ENCODE measurements at regions not wholly inside any gene's neighbourhood (a gene's known extent, or its start where the extent isn't known, plus 50 kb on each side); places are given as distances from the start of the nearest gene placed in this dataset.

DNA sequence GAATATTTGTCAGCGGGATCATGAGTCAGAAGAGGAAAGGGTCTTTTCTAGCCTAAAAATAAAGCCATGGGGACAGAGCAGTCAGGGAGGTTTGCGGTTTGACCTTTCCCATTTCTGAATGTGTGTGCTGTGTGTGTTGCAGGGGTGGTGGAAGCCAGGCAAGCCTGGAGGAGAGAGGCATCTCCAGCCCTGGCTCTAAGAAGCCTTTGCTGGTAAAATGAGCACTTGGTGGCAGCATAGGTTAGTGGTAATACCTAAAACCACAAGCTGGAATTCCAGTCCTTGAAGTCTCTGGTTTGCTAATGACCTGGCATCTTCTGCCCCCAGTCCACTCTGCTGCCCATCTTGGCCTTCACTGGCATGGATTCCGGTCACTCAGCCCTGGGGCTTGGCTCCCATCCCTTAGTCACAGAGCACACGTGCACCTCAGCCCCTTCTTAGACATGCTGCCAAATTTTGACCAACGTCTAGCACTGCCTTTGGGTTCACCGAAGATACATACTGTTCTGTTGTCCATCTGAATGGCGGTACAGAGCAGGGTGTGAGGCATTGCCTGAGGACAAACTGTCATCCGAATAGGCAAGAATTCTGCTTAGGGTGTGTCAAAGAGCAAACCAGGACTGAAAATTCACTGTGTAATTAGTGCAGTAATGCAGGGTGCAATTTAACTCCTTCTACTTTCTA, 52.7 kb downstream of the KCNA5 start:
- H3K4me1 ChIP-seq: no peaks in the 10 kb centered on the region
- H3K9me3 ChIP-seq: no peaks in the 10 kb centered on the region
- H3K27ac ChIP-seq: no peak overlapping the region
- no peak for DNase-seq (ENCODE audit: low spot score in 2 of 2)
- peak in 1 of 3 experiments; percentile 24 for TF ChIP-seq CTCF (IDR thresholded peaks at IDR 0.05)
- intact Hi-C loops (cut with DNase I): no loop called here
- no peak overlapping the region for H3K4me3 ChIP-seq
- no peaks in the 10 kb centered on the region for H3K27me3 ChIP-seq
- no peaks in the 10 kb centered on the region for H3K36me3 ChIP-seq

DNA sequence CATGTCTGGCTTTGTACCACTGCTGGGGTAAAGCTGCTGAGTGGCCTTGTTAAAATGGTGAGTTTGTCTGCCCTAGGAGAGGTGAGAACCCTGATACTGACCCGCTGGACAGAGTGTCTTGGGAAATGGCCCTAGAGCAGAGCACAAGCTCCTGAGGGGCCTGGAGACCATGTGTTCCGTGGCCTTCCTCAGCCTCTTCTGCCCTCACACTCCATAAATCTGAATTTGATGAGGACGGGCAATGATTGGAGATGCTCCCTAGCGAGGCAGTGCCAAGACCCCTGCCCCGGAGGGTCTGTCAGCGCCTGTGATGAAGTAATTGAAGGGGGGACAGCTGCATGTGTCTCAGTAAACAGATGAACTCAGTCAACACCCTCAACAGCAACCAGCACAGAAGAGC, 54.1 kb downstream of the KCNA5 start:
- TF ChIP-seq CTCF (IDR thresholded peaks at IDR 0.05): no peak
- Histone ChIP-seq H3K27ac (no peak overlapping the region), H3K36me3 (no peaks in the 10 kb centered on the region), H3K4me3 (no peak overlapping the region), H3K4me1 (no peaks in the 10 kb centered on the region), H3K9me3 (no peaks in the 10 kb centered on the region), H3K27me3 (no peaks in the 10 kb centered on the region)
- DNase-seq (ENCODE audit: low spot score in 2 of 2): no peak
- intact Hi-C loops (cut with DNase I): no loop called here

DNA sequence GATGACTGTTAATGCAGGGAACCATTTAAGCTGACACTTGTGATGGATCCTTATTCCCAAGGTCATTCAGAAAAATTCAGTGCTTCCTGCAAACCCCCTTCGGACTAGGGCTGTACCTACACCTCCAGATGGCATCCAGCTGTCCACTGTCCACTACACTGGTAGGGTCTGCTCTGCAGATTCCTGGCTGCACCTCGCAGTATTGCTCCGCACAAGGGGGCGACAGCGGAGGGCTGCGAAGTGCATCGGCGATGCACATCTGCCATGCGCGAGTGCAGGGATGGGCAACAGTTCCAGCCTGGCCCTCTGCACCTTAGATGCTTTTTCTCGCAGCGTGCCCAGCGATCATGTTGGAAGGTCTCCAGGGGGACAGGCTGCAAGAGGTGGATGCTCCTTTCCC, 55.5 kb downstream of the KCNA5 start:
- Histone ChIP-seq H3K27ac (no peak overlapping the region), H3K4me3 (no peak overlapping the region), H3K27me3 (no peaks in the 10 kb centered on the region), H3K36me3 (no peaks in the 10 kb centered on the region), H3K4me1 (no peaks in the 10 kb centered on the region), H3K9me3 (no peaks in the 10 kb centered on the region)
- no peak for TF ChIP-seq CTCF (IDR thresholded peaks at IDR 0.05)
- intact Hi-C loops (cut with DNase I): no loop called here
- no peak for DNase-seq (ENCODE audit: low spot score in 2 of 2)

GRCh38 chr12:5099591-5099990, 55.9 kb downstream of the KCNA5 start:
- Histone ChIP-seq H3K27ac (no peak overlapping the region), H3K9me3 (no peaks in the 10 kb centered on the region), H3K4me3 (no peak overlapping the region), H3K4me1 (no peaks in the 10 kb centered on the region), H3K36me3 (no peaks in the 10 kb centered on the region), H3K27me3 (no peaks in the 10 kb centered on the region)
- no peak for TF ChIP-seq CTCF (IDR thresholded peaks at IDR 0.05)
- no peak for DNase-seq (ENCODE audit: low spot score in 2 of 2)
- intact Hi-C loops (cut with DNase I): no loop called here

GRCh38 chr12:5101686-5102085, 58.0 kb downstream of the KCNA5 start:
- intact Hi-C loops (cut with DNase I): no loop called here
- no peaks in the 10 kb centered on the region for H3K27me3 ChIP-seq
- no peak overlapping the region for H3K27ac ChIP-seq
- no peak overlapping the region for H3K4me3 ChIP-seq
- no peaks in the 10 kb centered on the region for H3K9me3 ChIP-seq
- H3K4me1 ChIP-seq: no peaks in the 10 kb centered on the region
- DNase-seq (ENCODE audit: low spot score in 2 of 2): no peak
- no peaks in the 10 kb centered on the region for H3K36me3 ChIP-seq
- no peak for TF ChIP-seq CTCF (IDR thresholded peaks at IDR 0.05)

Measured in ascending aorta (tissue), 2 donors.